ENCODE measurements at regions not wholly inside any gene's neighbourhood (a gene's known extent, or its start where the extent isn't known, plus 50 kb on each side); places are given as distances from the start of the nearest gene placed in this dataset.
"Not testable (repeated sequence)": the region's sequence is repeated elsewhere in the genome, so short reads cannot be mapped to it uniquely, and the experiment has no call there.

DNA sequence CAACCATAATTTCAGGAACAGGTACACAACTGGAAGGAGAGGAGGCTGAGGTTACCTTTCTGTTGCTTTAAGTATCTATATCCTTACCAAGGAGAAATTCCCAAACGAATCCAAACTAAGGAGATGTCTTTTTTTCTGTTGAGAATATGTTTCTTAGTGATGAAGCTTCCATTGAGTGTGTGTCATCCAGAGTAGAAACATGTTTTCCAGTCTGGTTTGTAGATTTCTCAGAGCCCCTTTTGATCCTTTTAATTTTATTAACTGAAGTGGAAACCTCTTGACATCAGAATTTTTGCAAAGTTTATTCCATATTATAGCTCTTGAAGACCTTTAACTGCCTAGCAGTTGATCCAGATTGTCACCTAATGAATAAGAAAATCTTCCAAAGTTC lies 207.1 kb upstream of the FERD3L start:
- TF ChIP-seq, protein P1, sequence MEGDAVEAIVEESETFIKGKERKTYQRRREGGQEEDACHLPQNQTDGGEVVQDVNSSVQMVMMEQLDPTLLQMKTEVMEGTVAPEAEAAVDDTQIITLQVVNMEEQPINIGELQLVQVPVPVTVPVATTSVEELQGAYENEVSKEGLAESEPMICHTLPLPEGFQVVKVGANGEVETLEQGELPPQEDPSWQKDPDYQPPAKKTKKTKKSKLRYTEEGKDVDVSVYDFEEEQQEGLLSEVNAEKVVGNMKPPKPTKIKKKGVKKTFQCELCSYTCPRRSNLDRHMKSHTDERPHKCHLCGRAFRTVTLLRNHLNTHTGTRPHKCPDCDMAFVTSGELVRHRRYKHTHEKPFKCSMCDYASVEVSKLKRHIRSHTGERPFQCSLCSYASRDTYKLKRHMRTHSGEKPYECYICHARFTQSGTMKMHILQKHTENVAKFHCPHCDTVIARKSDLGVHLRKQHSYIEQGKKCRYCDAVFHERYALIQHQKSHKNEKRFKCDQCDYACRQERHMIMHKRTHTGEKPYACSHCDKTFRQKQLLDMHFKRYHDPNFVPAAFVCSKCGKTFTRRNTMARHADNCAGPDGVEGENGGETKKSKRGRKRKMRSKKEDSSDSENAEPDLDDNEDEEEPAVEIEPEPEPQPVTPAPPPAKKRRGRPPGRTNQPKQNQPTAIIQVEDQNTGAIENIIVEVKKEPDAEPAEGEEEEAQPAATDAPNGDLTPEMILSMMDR (conservative IDR thresholded peaks at IDR 0.05; ENCODE audit: low read depth, low read length) = no peak
- H3K4me3 ChIP-seq (IDR thresholded peaks at IDR 0.05; ENCODE audit: insufficient read depth, low read depth, low read length) = no peak overlapping the region
- no peaks in the 10 kb centered on the region for H3K79me2 ChIP-seq (ENCODE audit: insufficient read depth, low read depth)
- no peaks in the 10 kb centered on the region for H3K4me1 ChIP-seq (ENCODE audit: low read depth, poor library complexity, severe bottlenecking)
- no peak overlapping the region for H2AFZ ChIP-seq (ENCODE audit: low read depth)
- no peaks in the 10 kb centered on the region for H3K36me3 ChIP-seq (ENCODE audit: insufficient read depth)
- no peak overlapping the region for H3K9ac ChIP-seq
- H4K20me1 ChIP-seq (ENCODE audit: insufficient read depth) = no peaks in the 10 kb centered on the region
- no peak overlapping the region for H3K27ac ChIP-seq
- H3K4me2 ChIP-seq = no peak overlapping the region
- no peaks in the 10 kb centered on the region for H3K27me3 ChIP-seq (ENCODE audit: insufficient read depth, low read depth)

DNA sequence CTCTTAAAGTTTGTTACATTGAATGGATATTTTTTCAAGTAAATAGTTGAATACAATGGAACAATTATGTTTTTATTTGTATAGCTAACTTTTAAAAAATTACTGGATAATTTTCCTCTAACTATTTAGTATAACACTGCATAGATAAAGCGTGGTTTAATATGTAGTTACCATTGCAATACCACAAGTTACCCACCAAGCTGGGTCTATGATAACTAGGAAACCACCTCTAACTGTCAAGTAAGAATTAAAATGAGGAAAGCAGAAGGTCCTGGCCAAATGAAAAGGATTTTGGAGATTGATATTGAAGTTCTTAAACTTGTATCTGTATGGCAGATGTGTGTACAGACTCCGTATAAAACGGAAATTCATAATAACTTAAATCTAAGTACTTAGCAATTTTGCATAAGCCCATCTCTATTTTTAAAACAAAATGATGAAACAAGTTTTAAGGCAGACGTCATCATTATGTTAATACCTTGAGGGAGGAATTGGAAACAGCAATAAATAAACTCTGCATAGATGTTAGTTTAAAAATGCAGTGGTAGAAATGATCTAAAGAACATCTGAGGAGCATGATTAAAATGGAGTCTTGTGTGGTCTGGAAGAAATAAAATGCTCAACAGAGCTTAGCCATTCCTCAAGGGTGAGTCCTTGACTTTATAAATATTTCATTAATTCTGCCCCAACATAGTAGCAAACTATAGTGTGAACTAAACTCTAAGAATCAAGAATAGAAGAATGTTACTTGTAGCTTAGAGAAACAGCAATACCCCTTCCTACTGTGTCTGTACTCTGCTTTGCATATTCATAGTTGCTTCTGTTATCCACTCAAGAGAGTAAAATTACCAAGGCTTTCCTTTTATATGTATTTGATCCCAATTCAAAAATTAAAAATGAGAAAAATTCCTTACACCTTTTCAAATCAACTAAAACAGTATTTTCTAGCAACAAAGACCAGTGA lies 206.4 kb upstream of the FERD3L start:
- no peak overlapping the region for H3K27ac ChIP-seq
- H2AFZ ChIP-seq (ENCODE audit: low read depth) = no peak overlapping the region
- no peaks in the 10 kb centered on the region for H3K27me3 ChIP-seq (ENCODE audit: insufficient read depth, low read depth)
- no peaks in the 10 kb centered on the region for H4K20me1 ChIP-seq (ENCODE audit: insufficient read depth)
- H3K9ac ChIP-seq = no peak overlapping the region
- no peaks in the 10 kb centered on the region for H3K4me1 ChIP-seq (ENCODE audit: low read depth, poor library complexity, severe bottlenecking)
- no peak overlapping the region for H3K4me3 ChIP-seq (IDR thresholded peaks at IDR 0.05; ENCODE audit: insufficient read depth, low read depth, low read length)
- no peaks in the 10 kb centered on the region for H3K36me3 ChIP-seq (ENCODE audit: insufficient read depth)
- H3K79me2 ChIP-seq (ENCODE audit: insufficient read depth, low read depth) = no peaks in the 10 kb centered on the region
- no peak overlapping the region for H3K4me2 ChIP-seq
- TF ChIP-seq, protein P1 (conservative IDR thresholded peaks at IDR 0.05; ENCODE audit: low read depth, low read length) = no peak

DNA sequence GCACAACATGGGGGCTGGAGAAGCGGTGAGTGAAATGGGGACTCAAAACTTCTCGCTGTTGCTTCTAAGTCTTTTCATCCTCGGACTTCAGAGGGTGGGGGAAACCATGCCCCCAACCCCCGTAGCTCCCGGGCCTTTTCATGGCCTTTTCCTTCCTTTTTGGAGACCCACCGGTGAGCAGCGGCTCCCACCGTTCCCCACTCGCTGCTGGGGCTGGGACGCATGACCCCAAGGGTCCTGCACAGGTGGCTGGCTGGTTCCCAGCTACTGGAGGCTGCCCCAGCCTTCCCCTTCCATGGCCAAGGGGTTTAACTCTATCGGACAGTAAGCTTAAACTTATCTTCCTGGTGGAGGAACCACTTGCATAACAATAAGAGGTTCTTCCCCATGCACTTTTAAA lies 194.3 kb upstream of the FERD3L start:
- Histone ChIP-seq H2AFZ (ENCODE audit: low read depth) (no peak overlapping the region), H4K20me1 (ENCODE audit: insufficient read depth) (no peaks in the 10 kb centered on the region), H3K9ac (no peak overlapping the region), H3K27ac (no peak overlapping the region), H3K4me3 (IDR thresholded peaks at IDR 0.05; ENCODE audit: insufficient read depth, low read depth, low read length) (no peak overlapping the region), H3K4me2 (no peak overlapping the region), H3K36me3 (ENCODE audit: insufficient read depth) (no peaks in the 10 kb centered on the region), H3K27me3 (ENCODE audit: insufficient read depth, low read depth) (no peaks in the 10 kb centered on the region), H3K79me2 (ENCODE audit: insufficient read depth, low read depth) (no peaks in the 10 kb centered on the region), H3K4me1 (ENCODE audit: low read depth, poor library complexity, severe bottlenecking) (no peaks in the 10 kb centered on the region)
- TF ChIP-seq, protein P1 (conservative IDR thresholded peaks at IDR 0.05; ENCODE audit: low read depth, low read length) = no peak

DNA sequence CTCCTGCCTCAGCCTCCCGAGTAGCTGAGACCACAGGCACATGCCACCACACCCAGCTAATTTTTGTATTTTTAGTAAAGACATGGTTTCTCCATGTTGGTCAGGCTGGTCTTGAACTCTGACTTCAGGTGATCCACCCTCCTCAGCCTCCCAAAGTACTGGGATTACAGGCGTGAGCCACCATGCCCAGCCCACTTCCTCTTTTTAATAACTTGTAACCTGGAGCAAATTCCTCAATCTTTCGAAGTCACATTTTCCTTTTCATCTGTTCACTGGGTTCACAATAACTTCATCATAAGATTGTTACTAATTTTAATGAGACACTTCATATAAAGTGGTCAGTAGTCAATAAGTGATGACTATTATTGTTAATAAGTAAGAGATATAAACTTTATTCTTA lies 193.3 kb upstream of the FERD3L start:
- not testable (repeated sequence) for H3K36me3 ChIP-seq (ENCODE audit: insufficient read depth); H3K27me3 ChIP-seq (ENCODE audit: insufficient read depth, low read depth); H4K20me1 ChIP-seq (ENCODE audit: insufficient read depth); H3K27ac ChIP-seq; H3K4me1 ChIP-seq (ENCODE audit: low read depth, poor library complexity, severe bottlenecking); H2AFZ ChIP-seq (ENCODE audit: low read depth); H3K4me3 ChIP-seq (IDR thresholded peaks at IDR 0.05; ENCODE audit: insufficient read depth, low read depth, low read length); H3K4me2 ChIP-seq; H3K9ac ChIP-seq; H3K79me2 ChIP-seq (ENCODE audit: insufficient read depth, low read depth)

DNA sequence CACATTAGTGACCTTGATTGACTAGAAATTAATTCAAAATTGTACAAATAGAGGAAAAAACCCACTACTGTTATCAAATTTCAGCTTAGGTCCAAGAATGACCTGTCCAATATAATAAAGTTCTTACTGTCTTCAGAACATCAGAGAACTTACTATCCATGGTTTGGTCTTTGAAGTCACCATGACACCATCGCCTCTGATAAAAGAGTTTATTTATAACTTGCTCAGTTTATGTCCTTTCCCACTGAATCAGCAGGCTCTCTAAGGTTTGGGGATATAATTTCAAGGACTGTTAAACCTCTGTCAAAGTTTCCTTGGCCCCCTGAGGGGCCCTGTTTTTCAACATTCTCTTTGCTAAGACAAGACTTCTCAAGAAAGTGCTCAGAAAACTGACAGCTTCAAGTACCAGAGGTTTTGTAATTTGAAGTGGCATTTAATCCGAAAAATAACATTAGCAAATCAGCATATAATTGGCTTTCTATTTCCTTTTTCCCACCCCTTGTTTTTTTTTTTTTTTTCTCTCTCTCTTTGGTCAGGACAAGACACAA lies 191.7 kb upstream of the FERD3L start:
- H3K4me3 ChIP-seq (IDR thresholded peaks at IDR 0.05; ENCODE audit: insufficient read depth, low read depth, low read length) = no peak overlapping the region
- no peaks in the 10 kb centered on the region for H3K79me2 ChIP-seq (ENCODE audit: insufficient read depth, low read depth)
- H4K20me1 ChIP-seq (ENCODE audit: insufficient read depth) = no peaks in the 10 kb centered on the region
- H3K27ac ChIP-seq = no peak overlapping the region
- H3K4me2 ChIP-seq = no peak overlapping the region
- TF ChIP-seq, protein P1 (conservative IDR thresholded peaks at IDR 0.05; ENCODE audit: low read depth, low read length) = no peak
- no peak overlapping the region for H3K9ac ChIP-seq
- no peaks in the 10 kb centered on the region for H3K4me1 ChIP-seq (ENCODE audit: low read depth, poor library complexity, severe bottlenecking)
- no peaks in the 10 kb centered on the region for H3K36me3 ChIP-seq (ENCODE audit: insufficient read depth)
- no peaks in the 10 kb centered on the region for H3K27me3 ChIP-seq (ENCODE audit: insufficient read depth, low read depth)
- H2AFZ ChIP-seq (ENCODE audit: low read depth) = no peak overlapping the region

Data from KMS-11 (cell line).